Astrocyte of the cerebellum (primary cell): ENCODE measurements at regions not wholly inside any gene's neighbourhood (a gene's known extent, or its start where the extent isn't known, plus 50 kb on each side); places are given as distances from the start of the nearest gene placed in this dataset.

Experiments used
- DNase-seq: peaks from one replicate; pipeline ENCODE4 v3.0.0-alpha.2; 2011; ENCODE audit warnings: low read depth
- H3K4me3 ChIP-seq: 2 replicates; pipeline ENCODE4 v1.5.1; 2011; ENCODE audit warnings: mild to moderate bottlenecking, low read depth, low read length, moderate library complexity
- in situ Hi-C: cut with HindIII; loops from 2 replicates; pipeline ENCODE4 v1.10.0; 2017; ENCODE audit warnings: low sequenced_read_pairs
- TF ChIP-seq, protein P1 (sequence below): IDR thresholded peaks from 2 replicates; pipeline ENCODE4 v1.5.1; 2012; ENCODE audit warnings: low read length, low read depth, moderate library complexity, mild to moderate bottlenecking; ENCODE audit errors: missing control alignments

DNA sequence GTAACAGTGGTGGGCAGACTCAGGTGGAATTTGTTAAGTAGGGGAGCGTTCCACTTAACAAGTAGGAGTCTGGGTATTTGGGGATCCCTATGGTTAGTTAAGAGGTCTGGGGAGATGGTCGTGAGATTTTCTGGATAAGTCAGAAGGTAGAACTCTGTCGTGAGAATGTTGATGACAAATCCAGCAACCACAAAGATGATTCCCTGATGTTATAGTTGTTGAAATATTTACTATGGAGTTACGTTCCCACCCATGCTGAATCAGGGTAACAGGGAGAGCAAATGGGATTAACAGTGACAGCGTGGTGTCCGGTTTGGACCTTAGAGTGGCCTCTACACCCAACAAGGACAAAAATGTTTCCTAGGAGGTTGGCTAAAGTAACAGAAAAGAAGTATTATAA lies 110.8 kb downstream of the MFSD1 start:
- in situ Hi-C loops = no loop called here
- no peak for DNase-seq
- TF ChIP-seq, protein P1, sequence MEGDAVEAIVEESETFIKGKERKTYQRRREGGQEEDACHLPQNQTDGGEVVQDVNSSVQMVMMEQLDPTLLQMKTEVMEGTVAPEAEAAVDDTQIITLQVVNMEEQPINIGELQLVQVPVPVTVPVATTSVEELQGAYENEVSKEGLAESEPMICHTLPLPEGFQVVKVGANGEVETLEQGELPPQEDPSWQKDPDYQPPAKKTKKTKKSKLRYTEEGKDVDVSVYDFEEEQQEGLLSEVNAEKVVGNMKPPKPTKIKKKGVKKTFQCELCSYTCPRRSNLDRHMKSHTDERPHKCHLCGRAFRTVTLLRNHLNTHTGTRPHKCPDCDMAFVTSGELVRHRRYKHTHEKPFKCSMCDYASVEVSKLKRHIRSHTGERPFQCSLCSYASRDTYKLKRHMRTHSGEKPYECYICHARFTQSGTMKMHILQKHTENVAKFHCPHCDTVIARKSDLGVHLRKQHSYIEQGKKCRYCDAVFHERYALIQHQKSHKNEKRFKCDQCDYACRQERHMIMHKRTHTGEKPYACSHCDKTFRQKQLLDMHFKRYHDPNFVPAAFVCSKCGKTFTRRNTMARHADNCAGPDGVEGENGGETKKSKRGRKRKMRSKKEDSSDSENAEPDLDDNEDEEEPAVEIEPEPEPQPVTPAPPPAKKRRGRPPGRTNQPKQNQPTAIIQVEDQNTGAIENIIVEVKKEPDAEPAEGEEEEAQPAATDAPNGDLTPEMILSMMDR = no peak
- no peak overlapping the region for H3K4me3 ChIP-seq

DNA sequence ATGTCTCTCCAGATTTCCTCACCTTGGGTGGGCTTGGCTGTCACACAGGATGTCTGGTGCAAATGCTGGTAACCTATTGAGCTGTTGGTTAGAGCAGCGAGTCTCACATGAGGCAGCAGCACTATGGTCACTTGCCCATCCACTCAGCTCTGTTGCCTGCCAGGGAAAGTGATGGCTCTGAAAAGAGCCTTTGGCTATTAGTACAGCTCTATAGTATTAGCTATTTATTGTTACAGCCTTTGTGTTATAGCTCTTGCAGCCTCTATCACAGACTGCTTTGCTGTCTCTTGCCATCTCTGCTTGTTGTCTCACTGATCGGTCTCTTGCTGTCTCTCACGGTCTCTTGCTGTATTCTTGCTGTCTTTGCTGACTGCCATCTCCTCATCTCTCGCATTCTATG lies 114.3 kb downstream of the MFSD1 start:
- no peak overlapping the region for H3K4me3 ChIP-seq
- in situ Hi-C loops = no loop called here
- TF ChIP-seq, protein P1 = no peak
- DNase-seq = no peak

DNA sequence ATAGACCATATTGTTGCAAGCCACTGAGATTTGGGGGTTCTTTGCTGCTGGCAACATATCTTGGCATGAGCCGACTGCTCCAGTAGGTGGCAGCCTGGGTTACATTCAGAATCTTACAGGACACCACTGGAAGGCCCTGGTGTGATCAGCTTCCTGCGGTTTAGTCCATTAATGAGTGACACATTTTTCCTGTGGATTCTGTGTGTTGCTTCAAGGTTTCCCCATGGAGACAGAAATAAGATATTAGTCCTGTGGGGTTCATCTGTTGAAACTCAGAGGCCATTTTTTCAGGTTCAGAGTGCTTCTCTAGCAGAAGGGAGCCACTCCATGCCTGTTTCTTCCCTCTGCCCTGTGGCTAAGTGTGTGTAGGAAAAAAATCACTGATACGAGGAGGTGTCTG lies 116.2 kb downstream of the MFSD1 start:
- in situ Hi-C loops = no loop called here
- TF ChIP-seq, protein P1 = peak; percentile 84
- peak; percentile 60 for DNase-seq
- H3K4me3 ChIP-seq = no peak overlapping the region

DNA sequence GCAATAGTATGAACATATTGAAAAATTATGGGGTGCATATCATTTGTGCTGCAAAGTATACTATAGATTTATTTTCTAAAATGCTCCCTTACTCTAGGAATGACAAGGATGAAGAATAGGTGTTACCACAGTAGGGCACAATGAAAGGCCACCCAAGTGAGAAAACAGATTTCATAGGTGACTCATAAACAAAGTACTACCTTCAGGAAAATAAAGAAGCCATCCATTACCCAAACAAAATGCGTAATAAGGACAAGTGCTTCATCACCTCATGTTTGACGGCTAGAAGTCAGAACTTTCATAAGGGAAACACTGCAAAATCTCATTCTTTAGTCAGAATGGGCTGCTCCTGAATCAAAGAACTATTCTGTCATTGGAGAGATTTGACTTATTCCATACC lies 116.6 kb downstream of the MFSD1 start:
- TF ChIP-seq, protein P1 = no peak
- no peak overlapping the region for H3K4me3 ChIP-seq
- in situ Hi-C loops = no loop called here
- no peak for DNase-seq

DNA sequence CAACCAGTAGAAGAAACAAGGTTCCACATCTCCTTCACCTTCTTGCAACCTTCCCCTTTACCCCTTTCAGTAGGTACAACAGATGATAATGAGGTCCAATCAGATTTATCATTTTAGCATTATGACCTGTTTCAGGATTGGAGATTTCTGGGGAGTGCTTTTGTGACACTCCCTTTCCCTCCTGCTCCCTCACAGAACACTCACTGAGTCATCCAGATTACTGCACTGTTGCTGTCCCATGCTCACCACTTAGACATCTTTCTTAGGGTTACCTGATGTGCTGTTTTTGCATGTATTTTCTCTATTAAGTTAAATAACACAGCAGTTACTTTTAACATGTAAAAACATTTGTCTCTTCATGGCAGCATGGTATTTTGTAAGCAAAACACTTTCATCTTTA lies 118.5 kb downstream of the MFSD1 start:
- in situ Hi-C loops = no loop called here
- TF ChIP-seq, protein P1 = no peak
- DNase-seq = no peak
- H3K4me3 ChIP-seq = no peak overlapping the region

DNA sequence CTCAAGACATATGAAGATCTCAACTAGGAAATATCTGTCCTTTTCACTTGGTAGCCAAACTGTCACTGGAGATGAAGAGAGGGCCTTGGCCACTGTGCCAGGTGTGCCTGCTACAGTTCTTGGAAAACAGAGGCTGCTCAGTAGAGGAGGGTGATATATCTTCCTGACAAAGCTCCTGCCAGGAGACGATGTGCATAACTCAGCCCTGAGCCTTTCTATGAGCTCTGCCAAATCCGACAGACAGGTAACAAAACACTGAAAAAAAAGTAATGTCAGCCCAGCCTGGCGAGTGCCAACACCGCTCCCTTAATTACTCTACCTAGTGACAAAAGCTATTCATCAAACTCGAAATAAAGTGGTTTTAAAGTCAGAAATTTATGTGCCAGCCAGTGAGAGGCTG lies 123.2 kb downstream of the MFSD1 start:
- TF ChIP-seq, protein P1 = no peak
- in situ Hi-C loops = no loop called here
- DNase-seq = no peak
- H3K4me3 ChIP-seq = no peak overlapping the region
